Chondrocyte (in vitro differentiated cells): ENCODE measurements at regions not wholly inside any gene's neighbourhood (a gene's known extent, or its start where the extent isn't known, plus 50 kb on each side); places are given as distances from the start of the nearest gene placed in this dataset.

Experiments
- DNase-seq: peaks from one replicate; pipeline ENCODE4 v3.0.0; 2021; ENCODE audit warnings: mixed read lengths, low spot score
- H3K27ac Mint-ChIP-seq: one replicate; pipeline ENCODE4 v1.8.0; 2021; ENCODE audit warnings: mild to moderate bottlenecking, moderate library complexity, mixed read lengths; ENCODE audit not compliant: unreplicated experiment
- H3K27me3 Mint-ChIP-seq: 2 replicates; pipeline ENCODE4 v1.8.0; 2021; ENCODE audit warnings: low read depth, mixed read lengths
- H3K36me3 Mint-ChIP-seq: 2 replicates; pipeline ENCODE4 v1.8.0; 2021; ENCODE audit warnings: low read depth, mixed read lengths
- H3K4me1 Mint-ChIP-seq: 2 replicates; pipeline ENCODE4 v1.8.0; 2021; ENCODE audit warnings: low read depth, mild to moderate bottlenecking, mixed read lengths
- H3K4me3 Mint-ChIP-seq: one replicate; pipeline ENCODE4 v1.8.0; 2021; ENCODE audit warnings: mild to moderate bottlenecking, moderate library complexity, mixed read lengths; ENCODE audit not compliant: unreplicated experiment
- H3K9me3 Mint-ChIP-seq: 2 replicates; pipeline ENCODE4 v1.8.0; 2021; ENCODE audit warnings: low read depth, mixed read lengths
- TF ChIP-seq, protein P1 (sequence below): fragments of 200-600 bp; sonication (generic); IDR thresholded peaks from 2 replicates; pipeline ENCODE4 v1.5.0; 2021; ENCODE audit warnings: antibody characterized with exemption, mild to moderate bottlenecking, moderate library complexity

DNA sequence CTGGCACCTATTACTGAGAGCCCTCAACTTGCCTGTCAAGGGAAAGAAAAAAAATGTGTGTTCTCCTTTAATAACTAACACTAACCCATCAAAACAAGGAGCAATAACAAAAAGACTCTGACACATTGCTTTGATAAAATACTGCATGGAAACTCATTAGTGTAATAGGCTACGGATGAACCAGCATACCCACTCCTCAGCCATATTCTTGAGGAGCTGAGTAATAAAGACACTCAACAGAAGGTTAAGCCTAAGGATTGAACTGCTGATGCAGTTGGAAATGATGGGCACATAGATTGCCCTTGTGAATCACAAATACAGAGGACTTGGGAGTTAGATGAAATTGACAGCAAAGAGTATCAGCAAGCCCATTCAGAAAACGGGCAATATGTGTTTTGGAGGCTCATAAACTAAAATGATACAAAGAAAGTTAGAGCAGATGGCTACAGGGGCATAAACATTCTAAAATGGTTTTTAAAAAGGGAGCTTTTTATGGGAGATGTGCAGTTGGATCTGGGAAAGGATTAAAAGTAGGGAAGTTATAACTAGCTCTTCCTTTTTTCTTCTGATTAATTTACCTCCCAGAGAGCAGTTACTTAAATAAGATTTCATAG lies 447.6 kb upstream of the IL12A start:
- no peak overlapping the region for H3K4me3 Mint-ChIP-seq
- H3K9me3 Mint-ChIP-seq: peaks cover 2% of the 10 kb centered on the region
- H3K4me1 Mint-ChIP-seq: peaks cover 4% of the 10 kb centered on the region
- TF ChIP-seq, protein P1, sequence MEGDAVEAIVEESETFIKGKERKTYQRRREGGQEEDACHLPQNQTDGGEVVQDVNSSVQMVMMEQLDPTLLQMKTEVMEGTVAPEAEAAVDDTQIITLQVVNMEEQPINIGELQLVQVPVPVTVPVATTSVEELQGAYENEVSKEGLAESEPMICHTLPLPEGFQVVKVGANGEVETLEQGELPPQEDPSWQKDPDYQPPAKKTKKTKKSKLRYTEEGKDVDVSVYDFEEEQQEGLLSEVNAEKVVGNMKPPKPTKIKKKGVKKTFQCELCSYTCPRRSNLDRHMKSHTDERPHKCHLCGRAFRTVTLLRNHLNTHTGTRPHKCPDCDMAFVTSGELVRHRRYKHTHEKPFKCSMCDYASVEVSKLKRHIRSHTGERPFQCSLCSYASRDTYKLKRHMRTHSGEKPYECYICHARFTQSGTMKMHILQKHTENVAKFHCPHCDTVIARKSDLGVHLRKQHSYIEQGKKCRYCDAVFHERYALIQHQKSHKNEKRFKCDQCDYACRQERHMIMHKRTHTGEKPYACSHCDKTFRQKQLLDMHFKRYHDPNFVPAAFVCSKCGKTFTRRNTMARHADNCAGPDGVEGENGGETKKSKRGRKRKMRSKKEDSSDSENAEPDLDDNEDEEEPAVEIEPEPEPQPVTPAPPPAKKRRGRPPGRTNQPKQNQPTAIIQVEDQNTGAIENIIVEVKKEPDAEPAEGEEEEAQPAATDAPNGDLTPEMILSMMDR: no peak
- H3K27ac Mint-ChIP-seq: no peak overlapping the region
- no peak for DNase-seq
- H3K36me3 Mint-ChIP-seq: no peaks in the 10 kb centered on the region
- peaks cover 13% of the 10 kb centered on the region for H3K27me3 Mint-ChIP-seq

DNA sequence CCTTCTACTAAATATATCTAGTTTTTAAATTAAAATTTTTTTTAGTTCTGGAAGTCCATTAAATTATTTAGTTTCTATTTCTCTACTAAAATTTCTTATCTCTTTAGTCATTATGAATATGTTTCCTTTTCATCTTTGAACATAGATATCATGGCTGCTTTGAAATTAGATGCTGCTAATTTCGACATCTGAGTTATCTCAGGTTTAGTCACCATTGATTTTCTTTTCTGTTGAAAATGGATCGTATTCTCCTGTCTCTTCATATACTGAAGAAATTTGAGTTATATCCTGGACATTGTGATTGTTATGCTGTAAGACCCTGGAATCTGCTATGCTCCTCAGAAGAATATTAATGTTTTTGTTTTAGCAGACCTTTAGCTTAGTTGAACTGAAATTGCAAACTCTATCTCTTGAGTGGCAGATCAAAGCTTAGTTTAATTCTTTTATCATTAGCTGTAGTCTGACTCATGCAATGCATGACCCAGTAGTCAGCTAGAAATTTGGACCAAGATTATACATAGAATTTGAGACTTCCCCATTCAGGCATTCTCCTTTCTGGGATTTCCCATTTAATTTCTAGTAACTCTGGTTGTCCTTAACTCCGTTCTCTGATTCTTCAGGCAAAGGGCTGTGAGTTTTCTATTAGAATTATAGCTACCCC lies 439.8 kb upstream of the IL12A start:
- no peak overlapping the region for H3K4me3 Mint-ChIP-seq
- no peaks in the 10 kb centered on the region for H3K27me3 Mint-ChIP-seq
- no peak overlapping the region for H3K27ac Mint-ChIP-seq
- no peaks in the 10 kb centered on the region for H3K4me1 Mint-ChIP-seq
- no peak for DNase-seq
- H3K36me3 Mint-ChIP-seq: no peaks in the 10 kb centered on the region
- TF ChIP-seq, protein P1: no peak
- peaks cover 11% of the 10 kb centered on the region for H3K9me3 Mint-ChIP-seq

DNA sequence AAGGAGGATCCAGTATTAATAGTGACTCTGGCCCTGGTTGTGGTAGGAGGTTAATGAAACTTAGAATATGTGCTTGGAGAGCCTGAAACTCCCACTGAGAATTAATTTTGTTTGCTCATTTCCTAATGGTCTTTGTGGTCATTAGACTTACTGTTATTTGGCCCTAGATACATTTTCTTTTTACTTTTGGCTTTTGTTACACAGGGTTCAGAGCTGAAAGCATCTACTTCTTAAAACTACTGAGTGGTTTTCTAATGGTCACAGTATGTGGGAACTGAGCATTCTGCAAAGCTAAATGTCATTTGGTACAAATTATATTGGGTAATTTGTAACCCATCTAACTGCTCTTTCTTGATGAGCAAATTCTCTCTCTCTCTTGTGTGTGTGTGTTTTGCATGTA lies 433.4 kb upstream of the IL12A start:
- Mint-ChIP-seq H3K27ac (no peak overlapping the region), H3K27me3 (peaks cover 22% of the 10 kb centered on the region), H3K9me3 (no peaks in the 10 kb centered on the region), H3K36me3 (no peaks in the 10 kb centered on the region), H3K4me3 (no peak overlapping the region), H3K4me1 (no peaks in the 10 kb centered on the region)
- TF ChIP-seq, protein P1: no peak
- no peak for DNase-seq

DNA sequence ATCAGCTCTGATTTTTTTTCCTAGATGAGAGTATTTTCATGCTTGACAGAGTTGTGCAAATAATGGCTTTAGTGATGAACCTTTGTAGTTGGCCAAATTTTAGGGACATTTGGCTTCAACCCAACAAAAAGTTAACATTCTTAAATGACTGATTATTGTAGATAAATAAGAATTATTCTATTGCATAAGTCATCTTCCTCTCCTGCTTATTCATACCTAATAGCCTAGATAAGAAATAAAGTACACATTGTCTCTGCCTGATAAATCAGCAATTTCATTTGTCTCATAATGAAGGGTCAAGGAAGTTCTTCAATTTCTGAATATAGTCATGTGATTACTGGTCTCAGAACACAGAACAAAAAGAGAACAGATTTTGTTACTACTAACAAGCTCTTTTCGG lies 428.9 kb upstream of the IL12A start:
- Mint-ChIP-seq H3K36me3 (no peaks in the 10 kb centered on the region), H3K27ac (no peak overlapping the region), H3K9me3 (no peaks in the 10 kb centered on the region), H3K4me3 (no peak overlapping the region), H3K4me1 (no peaks in the 10 kb centered on the region), H3K27me3 (peaks cover 50% of the 10 kb centered on the region)
- TF ChIP-seq, protein P1: no peak
- no peak for DNase-seq

DNA sequence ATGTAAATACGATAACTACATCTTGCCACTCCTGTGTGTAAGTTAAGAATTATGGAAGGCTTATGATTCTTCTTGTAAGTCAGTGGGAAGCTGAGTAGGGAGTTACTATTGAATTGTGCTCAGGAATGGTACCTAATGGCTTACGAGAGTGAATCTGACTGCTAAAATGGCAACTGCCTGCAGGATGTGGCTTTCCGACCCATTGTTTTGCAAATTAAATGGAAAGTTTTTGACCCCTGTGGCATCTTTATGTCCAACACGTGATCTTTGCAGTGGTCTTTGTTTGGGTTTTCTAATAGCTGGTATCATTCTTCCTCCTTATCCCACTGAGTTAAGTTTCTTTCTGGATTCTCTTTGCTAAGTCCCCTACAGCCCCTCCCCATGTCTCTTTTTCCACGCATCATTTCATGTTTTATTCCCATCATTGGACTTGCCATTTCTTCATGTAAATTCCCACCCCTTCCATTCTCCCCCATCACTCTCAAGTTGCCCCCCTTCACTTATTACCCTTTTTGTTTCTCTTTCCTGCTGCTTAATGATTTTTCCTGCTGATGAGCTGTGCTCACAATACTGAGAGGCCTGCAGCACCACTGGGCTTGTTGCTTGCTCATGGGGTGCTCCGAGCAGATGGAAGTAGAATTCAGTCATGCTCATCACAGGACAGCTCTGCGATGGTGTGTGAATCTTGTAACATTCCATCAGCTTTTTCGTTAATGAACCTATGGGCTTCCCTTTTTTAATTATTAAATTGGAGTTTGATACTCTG lies 428.2 kb upstream of the IL12A start:
- DNase-seq: no peak
- H3K36me3 Mint-ChIP-seq: no peaks in the 10 kb centered on the region
- H3K4me3 Mint-ChIP-seq: no peak overlapping the region
- no peaks in the 10 kb centered on the region for H3K4me1 Mint-ChIP-seq
- peaks cover 55% of the 10 kb centered on the region for H3K27me3 Mint-ChIP-seq
- no peak overlapping the region for H3K27ac Mint-ChIP-seq
- TF ChIP-seq, protein P1: no peak
- no peaks in the 10 kb centered on the region for H3K9me3 Mint-ChIP-seq
